ENCODE measurements at regions not wholly inside any gene's neighbourhood (a gene's known extent, or its start where the extent isn't known, plus 50 kb on each side); places are given as distances from the start of the nearest gene placed in this dataset.

DNA sequence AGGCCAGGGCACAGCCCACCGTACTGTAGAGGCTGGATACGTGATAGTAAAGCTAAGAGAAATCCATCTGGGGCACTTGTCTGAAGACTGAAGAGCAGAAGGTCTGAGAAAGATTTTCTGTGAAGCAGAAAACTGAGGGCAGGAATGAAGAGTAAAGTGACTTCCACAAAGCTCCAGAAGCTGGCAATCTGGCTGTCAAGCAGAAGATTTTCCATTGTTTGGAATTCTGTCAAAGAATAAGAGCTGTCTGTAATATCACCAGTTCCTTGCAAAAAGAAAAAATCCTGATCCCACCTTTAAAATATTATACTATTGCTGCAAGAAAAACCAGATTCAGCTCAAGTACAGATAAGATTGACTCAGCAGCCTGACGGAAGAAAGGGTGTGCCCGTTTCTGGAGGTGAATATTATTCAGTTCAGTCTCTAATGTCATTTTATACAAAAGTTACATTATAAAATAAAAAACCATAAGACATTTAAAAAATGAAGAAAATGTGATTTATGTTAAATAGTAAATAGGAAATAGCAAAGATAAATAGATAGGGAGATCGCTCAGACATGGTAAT is 550.4 kb upstream of the SGO1 start:
- Histone ChIP-seq H3K4me1 (ENCODE audit: control insufficient read depth, insufficient read depth, low read length) (no peaks in the 10 kb centered on the region), H3K27ac (ENCODE audit: low read length) (no peak overlapping the region), H3K27me3 (ENCODE audit: control insufficient read depth, insufficient read depth, low read length) (no peaks in the 10 kb centered on the region), H3K9me3 (ENCODE audit: control insufficient read depth, insufficient read depth, low read depth, low read length) (no peaks in the 10 kb centered on the region), H3K36me3 (ENCODE audit: control insufficient read depth, insufficient read depth, low read length) (no peaks in the 10 kb centered on the region), H3K4me3 (ENCODE audit: low read depth in 2 of 2, low read length in 2 of 2) (no peak overlapping the region)
- intact Hi-C loops (cut with micrococcal nuclease; ENCODE audit: unreplicated experiment): no loop called here
- CTCF ChIA-PET: no interaction called here
- in situ Hi-C loops (cut with HindIII; ENCODE audit: low pct_unique_long_range_greater_than_20kb, low sequenced_read_pairs): no loop called here
- TF ChIP-seq SIN3A (IDR thresholded peaks at IDR 0.05; ENCODE audit: borderline replicate concordance, insufficient read depth, low read depth, low read length) (no peak), POLR2AphosphoS5 (IDR thresholded peaks at IDR 0.05; ENCODE audit: low read depth, low read length) (no peak), TCF7L2 (IDR thresholded peaks at IDR 0.05; ENCODE audit: low read depth, low read length) (no peak), CTCF (IDR thresholded peaks at IDR 0.05) (no peak)
- TF ChIP-seq, protein P1, sequence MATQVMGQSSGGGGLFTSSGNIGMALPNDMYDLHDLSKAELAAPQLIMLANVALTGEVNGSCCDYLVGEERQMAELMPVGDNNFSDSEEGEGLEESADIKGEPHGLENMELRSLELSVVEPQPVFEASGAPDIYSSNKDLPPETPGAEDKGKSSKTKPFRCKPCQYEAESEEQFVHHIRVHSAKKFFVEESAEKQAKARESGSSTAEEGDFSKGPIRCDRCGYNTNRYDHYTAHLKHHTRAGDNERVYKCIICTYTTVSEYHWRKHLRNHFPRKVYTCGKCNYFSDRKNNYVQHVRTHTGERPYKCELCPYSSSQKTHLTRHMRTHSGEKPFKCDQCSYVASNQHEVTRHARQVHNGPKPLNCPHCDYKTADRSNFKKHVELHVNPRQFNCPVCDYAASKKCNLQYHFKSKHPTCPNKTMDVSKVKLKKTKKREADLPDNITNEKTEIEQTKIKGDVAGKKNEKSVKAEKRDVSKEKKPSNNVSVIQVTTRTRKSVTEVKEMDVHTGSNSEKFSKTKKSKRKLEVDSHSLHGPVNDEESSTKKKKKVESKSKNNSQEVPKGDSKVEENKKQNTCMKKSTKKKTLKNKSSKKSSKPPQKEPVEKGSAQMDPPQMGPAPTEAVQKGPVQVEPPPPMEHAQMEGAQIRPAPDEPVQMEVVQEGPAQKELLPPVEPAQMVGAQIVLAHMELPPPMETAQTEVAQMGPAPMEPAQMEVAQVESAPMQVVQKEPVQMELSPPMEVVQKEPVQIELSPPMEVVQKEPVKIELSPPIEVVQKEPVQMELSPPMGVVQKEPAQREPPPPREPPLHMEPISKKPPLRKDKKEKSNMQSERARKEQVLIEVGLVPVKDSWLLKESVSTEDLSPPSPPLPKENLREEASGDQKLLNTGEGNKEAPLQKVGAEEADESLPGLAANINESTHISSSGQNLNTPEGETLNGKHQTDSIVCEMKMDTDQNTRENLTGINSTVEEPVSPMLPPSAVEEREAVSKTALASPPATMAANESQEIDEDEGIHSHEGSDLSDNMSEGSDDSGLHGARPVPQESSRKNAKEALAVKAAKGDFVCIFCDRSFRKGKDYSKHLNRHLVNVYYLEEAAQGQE (IDR thresholded peaks at IDR 0.05; ENCODE audit: insufficient read depth in 1 of 2, low read depth in 2 of 2, low read length in 1 of 2): no peak
- ATAC-seq: no peak
- BruUV-seq (replicated peaks): no TSS peak
- POLR2A ChIA-PET: no interaction called here
- DNase-seq (ENCODE audit: low read depth, low spot score): no peak

GRCh38 chr3:20729185-20729584 is 543.2 kb upstream of the SGO1 start:
- ATAC-seq: no peak
- no peaks in the 10 kb centered on the region for H3K36me3 ChIP-seq (ENCODE audit: control insufficient read depth, insufficient read depth, low read length)
- no TSS peak for BruUV-seq (replicated peaks)
- DNase-seq (ENCODE audit: low read depth, low spot score): no peak
- TF ChIP-seq SIN3A (IDR thresholded peaks at IDR 0.05; ENCODE audit: borderline replicate concordance, insufficient read depth, low read depth, low read length): no peak
- TF ChIP-seq TCF7L2 (IDR thresholded peaks at IDR 0.05; ENCODE audit: low read depth, low read length): no peak
- TF ChIP-seq POLR2AphosphoS5 (IDR thresholded peaks at IDR 0.05; ENCODE audit: low read depth, low read length): no peak
- TF ChIP-seq, protein P1 (IDR thresholded peaks at IDR 0.05; ENCODE audit: insufficient read depth in 1 of 2, low read depth in 2 of 2, low read length in 1 of 2): no peak
- TF ChIP-seq CTCF (IDR thresholded peaks at IDR 0.05): no peak
- intact Hi-C loops (cut with micrococcal nuclease; ENCODE audit: unreplicated experiment) (no loop called here), in situ Hi-C loops (cut with HindIII; ENCODE audit: low pct_unique_long_range_greater_than_20kb, low sequenced_read_pairs) (no loop called here)
- no peaks in the 10 kb centered on the region for H3K27me3 ChIP-seq (ENCODE audit: control insufficient read depth, insufficient read depth, low read length)
- CTCF ChIA-PET: no interaction called here
- H3K4me3 ChIP-seq (ENCODE audit: low read depth in 2 of 2, low read length in 2 of 2): no peak overlapping the region
- no peaks in the 10 kb centered on the region for H3K4me1 ChIP-seq (ENCODE audit: control insufficient read depth, insufficient read depth, low read length)
- H3K27ac ChIP-seq (ENCODE audit: low read length): no peak overlapping the region
- H3K9me3 ChIP-seq (ENCODE audit: control insufficient read depth, insufficient read depth, low read depth, low read length): no peaks in the 10 kb centered on the region
- POLR2A ChIA-PET: no interaction called here

Data from Panc1 (cell line).